GM12878 (cell line): ENCODE measurements at regions not wholly inside any gene's neighbourhood (a gene's known extent, or its start where the extent isn't known, plus 50 kb on each side); places are given as distances from the start of the nearest gene placed in this dataset.

Experiments
- ATAC-seq: fragments of 200-7000 bp; cut with Tn5 transposase; 3 replicates; pipeline ENCODE4 v1.9.1; 2020; ENCODE audit warnings: mild to moderate bottlenecking, moderate library complexity
- BruUV-seq: library from RNA; stranded (reverse); fragments of 400-500 nt; replicated peaks from 2 replicates; lab custom pipeline; 2021; lab: Mats Ljungman, UMichigan
- CTCF ChIA-PET: fragments of 300-600 bp; sonication (Branson Sonifier 250); formaldehyde crosslinking; extraction: SDS; loops from one replicate; lab custom pipeline; 2021; ENCODE audit warnings: inconsistent platforms; lab: Yijun Ruan, JAX
- POLR2A ChIA-PET: fragments of 350-600 bp; formaldehyde crosslinking; extraction: SDS; loops from one replicate; lab custom pipeline; 2021; ENCODE audit warnings: inconsistent platforms; lab: Charles Lee
- RAD21 ChIA-PET: fragments of 300-600 bp; sonication (Branson Sonifier 250); formaldehyde crosslinking; loops from one replicate; lab custom pipeline; 2023; ENCODE audit warnings: antibody characterized with exemption; ENCODE audit not compliant: unreplicated experiment; lab: Charles Lee
- SMC1A ChIA-PET: fragments of 300-600 bp; sonication (Branson Sonifier 250); formaldehyde crosslinking; loops from one replicate; lab custom pipeline; 2023; ENCODE audit not compliant: unreplicated experiment, uncharacterized antibody; lab: Charles Lee
- DNase-seq: peaks from one replicate; pipeline ENCODE4 v3.0.0-alpha.2; 2011; ENCODE audit warnings: low read depth, low spot score
- FAIRE-seq: peaks from 3 replicates; lab custom pipeline; 2011; peaks lifted over from hg19 to GRCh38; lab: Jason Lieb, UNC
- H2AFZ ChIP-seq: 2 replicates; pipeline ENCODE4 v1.6.0; 2011; ENCODE audit warnings: low read depth, low read length, control low read depth; ENCODE audit not compliant: control insufficient read depth
- H3K27ac ChIP-seq: 2 replicates; pipeline ENCODE4 v1.5.1; 2011; ENCODE audit warnings: control low read depth; ENCODE audit not compliant: control insufficient read depth, insufficient read depth
- H3K27me3 ChIP-seq, 2 experiments: replicated peaks in 1 of 2; 2 replicates each; pipeline versions ENCODE4 v1.6.0 to v1.6.1; 2011; ENCODE audit warnings: low read length in 1 of 2; ENCODE audit not compliant: control insufficient read depth in 2 of 2, insufficient read depth in 2 of 2
- H3K36me3 ChIP-seq, 2 experiments: 2 replicates each; pipeline ENCODE4 v1.5.1; 2011; ENCODE audit warnings: low read length in 1 of 2; ENCODE audit not compliant: control insufficient read depth in 2 of 2, insufficient read depth in 2 of 2
- H3K4me1 ChIP-seq: 2 replicates; pipeline ENCODE4 v1.6.1; 2011; ENCODE audit warnings: mild to moderate bottlenecking, low read length, moderate library complexity, mixed read lengths; ENCODE audit not compliant: control insufficient read depth, insufficient read depth
- H3K4me2 ChIP-seq: 2 replicates; pipeline ENCODE4 v1.6.0; 2011; ENCODE audit warnings: control low read depth; ENCODE audit not compliant: control insufficient read depth, insufficient read depth
- H3K4me3 ChIP-seq: fragments of 200-600 bp; sonication (generic); 2 replicates; pipeline ENCODE4 v1.5.1; 2016
- H3K79me2 ChIP-seq: 2 replicates; pipeline ENCODE4 v1.6.0; 2011; ENCODE audit warnings: low read length; ENCODE audit not compliant: control insufficient read depth, insufficient read depth
- H3K9ac ChIP-seq: 2 replicates; pipeline ENCODE4 v1.8.0; 2011; ENCODE audit warnings: low read length, control low read depth, mixed read lengths; ENCODE audit not compliant: control insufficient read depth, insufficient read depth
- H3K9me3 ChIP-seq: replicated peaks from 3 replicates; pipeline ENCODE4 v1.5.1; 2011; ENCODE audit warnings: mild to moderate bottlenecking, low read length; ENCODE audit not compliant: control insufficient read depth, insufficient read depth
- H4K20me1 ChIP-seq: 2 replicates; pipeline ENCODE4 v1.6.0; 2011; ENCODE audit not compliant: control insufficient read depth, insufficient read depth
- CBX3 ChIP-seq: fragments of 200-600 bp; sonication (generic); IDR thresholded peaks from 2 replicates; pipeline ENCODE4 v1.6.1; 2016; ENCODE audit warnings: low read depth, borderline replicate concordance
- CBX5 ChIP-seq: sonication (generic); IDR thresholded peaks from 2 replicates; pipeline ENCODE4 v1.6.1; 2016; ENCODE audit warnings: low read depth, moderate library complexity, mild to moderate bottlenecking, inconsistent platforms
- CHD1 ChIP-seq: IDR thresholded peaks from 2 replicates; pipeline ENCODE4 v1.6.1; 2012; ENCODE audit warnings: low read depth, low read length, improper control_type of control experiment
- EGR1 ChIP-seq, 2 experiments: IDR thresholded peaks; 1 replicate in 1 of 2; 2 replicates in 1 of 2; pipeline ENCODE4 v1.6.1; 2011 to 2012; ENCODE audit warnings: low read depth in 2 of 2, low read length in 2 of 2, borderline replicate concordance in 1 of 2, mild to moderate bottlenecking in 1 of 2, moderate library complexity in 1 of 2
- NFYA ChIP-seq: IDR thresholded peaks from 2 replicates; pipeline ENCODE4 v1.6.1; 2011; ENCODE audit warnings: low read depth, mild to moderate bottlenecking, low read length, improper control_type of control experiment, borderline replicate concordance
- POLR2A ChIP-seq: IDR thresholded peaks from 2 replicates; pipeline ENCODE4 v1.6.1; 2011; ENCODE audit warnings: low read depth, mild to moderate bottlenecking, low read length
- RAD21 ChIP-seq: IDR thresholded peaks from 2 replicates; pipeline ENCODE4 v1.6.1; 2011; ENCODE audit warnings: mild to moderate bottlenecking, low read depth, low read length, moderate library complexity; ENCODE audit not compliant: insufficient read depth
- RFX5 ChIP-seq: IDR thresholded peaks from 2 replicates; pipeline ENCODE4 v1.6.1; 2011; ENCODE audit warnings: low read depth, low read length, improper control_type of control experiment
- SMC3 ChIP-seq: IDR thresholded peaks from 2 replicates; pipeline ENCODE4 v1.6.1; 2011; ENCODE audit warnings: low read length, improper control_type of control experiment, borderline replicate concordance
- SREBF2 ChIP-seq: IDR thresholded peaks from 2 replicates; pipeline ENCODE4 v1.6.1; 2012; ENCODE audit warnings: mild to moderate bottlenecking, low read length
- SUZ12 ChIP-seq: fragments of 200-600 bp; sonication (generic); IDR thresholded peaks from one replicate; pipeline ENCODE4 v1.6.1; 2018; ENCODE audit warnings: antibody characterized with exemption, mild to moderate bottlenecking; ENCODE audit not compliant: unreplicated experiment
- TCF7 ChIP-seq: IDR thresholded peaks from 2 replicates; pipeline ENCODE4 v1.6.1; 2014; ENCODE audit warnings: antibody characterized with exemption, borderline replicate concordance
- ZBTB4 ChIP-seq: fragments of 450-650 bp; formaldehyde crosslinking; IDR thresholded peaks from 2 replicates; pipeline ENCODE4 v1.4.0; 2022; ENCODE audit warnings: mild to moderate bottlenecking, moderate library complexity
- WGBS: methylation state at CpG from one replicate; pipeline ENCODE4 v1.1.6; 2016; ENCODE audit warnings: low lambda C conversion rate; ENCODE audit not compliant: insufficient replicate concordance, insufficient coverage; ENCODE audit errors: missing lambda C conversion rate; 5-methylcytosine and 5-hydroxymethylcytosine counted together
- in situ Hi-C: fragments of 300-500 bp; cut with MboI; formaldehyde crosslinking; loops from 9 replicates; pipeline ENCODE4 v1.14.3; 2018; ENCODE audit warnings: mixed read lengths
- intact Hi-C: fragments of 100-400 bp; cut with micrococcal nuclease; formaldehyde crosslinking; loops from one replicate; pipeline ENCODE4 v1.14.2; 2022; ENCODE audit not compliant: unreplicated experiment
- TF ChIP-seq, protein P1 (sequence below): IDR thresholded peaks from 2 replicates; pipeline ENCODE4 v1.6.1; 2011; ENCODE audit warnings: borderline replicate concordance, low read depth, mild to moderate bottlenecking, moderate library complexity, mixed read lengths, low read length; ENCODE audit not compliant: insufficient read depth; ENCODE audit errors: extremely low read length
- TF ChIP-seq, protein P2 (sequence below): IDR thresholded peaks from 2 replicates; pipeline ENCODE4 v1.6.1; 2012; ENCODE audit warnings: mild to moderate bottlenecking, low read depth, low read length

- no peak for TF ChIP-seq EGR1 (IDR thresholded peaks at IDR 0.05; ENCODE audit: borderline replicate concordance in 1 of 2, low read depth in 2 of 2, low read length in 2 of 2)
These were observed 267.2 kb downstream of the MED10 start (continued) for GRCh38 chr5:6111131-6111530.

DNA sequence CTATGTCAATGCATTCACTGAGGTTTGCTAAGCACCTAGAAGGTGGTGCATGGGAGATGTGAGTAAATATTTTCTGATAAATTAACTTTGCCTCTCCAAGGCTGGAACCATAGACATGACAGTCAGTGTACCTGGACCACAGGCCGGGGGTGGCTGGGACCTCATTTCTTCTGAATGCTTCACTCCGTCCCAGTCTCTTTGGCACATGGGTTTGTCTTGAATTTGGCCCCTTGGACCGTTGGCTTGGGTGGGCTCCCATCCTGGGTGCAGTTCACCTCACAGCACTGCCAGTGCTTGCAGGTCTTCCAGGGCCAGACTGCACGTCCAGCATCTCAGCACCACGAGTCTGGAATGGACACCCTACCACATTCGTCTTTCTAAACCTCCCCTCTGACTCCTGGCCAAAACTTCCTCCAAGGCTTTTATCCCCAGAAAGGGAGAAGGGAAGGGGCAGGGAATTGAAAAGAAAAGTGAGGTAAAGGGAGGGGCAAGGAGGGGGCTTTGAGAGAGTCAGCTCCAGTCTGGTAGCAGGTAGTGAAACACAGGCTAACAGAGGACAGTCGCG, 267.8 kb downstream of the MED10 start:
- in situ Hi-C loops, result no loop called here
- BruUV-seq, result no TSS peak
- H3K4me2 ChIP-seq, result no peak overlapping the region
- H4K20me1 ChIP-seq, result no peaks in the 10 kb centered on the region
- no peak overlapping the region for H2AFZ ChIP-seq
- intact Hi-C loops, result loop anchor here (5.0 kb wide), 1 partner anchor 77 kb away; no protein-coding TSS in a partner anchor
- WGBS, result 74% methylated on average over 8 of the region's 8 CpGs
- no peak for FAIRE-seq
- no peak for ATAC-seq
- no peaks in the 10 kb centered on the region for H3K36me3 ChIP-seq
- no peaks in the 10 kb centered on the region for H3K4me1 ChIP-seq
- no peaks in the 10 kb centered on the region; the same call in 2 of the 3 replicates for H3K9me3 ChIP-seq
- ChIA-PET CTCF (no interaction called here), POLR2A (no interaction called here), RAD21 (no interaction called here), SMC1A (no interaction called here)
- no peak for DNase-seq
- no peak overlapping the region for H3K9ac ChIP-seq
- no peaks in the 10 kb centered on the region for H3K79me2 ChIP-seq
- H3K27me3 ChIP-seq, result no peaks in the 10 kb centered on the region
- no peak overlapping the region for H3K4me3 ChIP-seq
- no peak overlapping the region for H3K27ac ChIP-seq
- TF ChIP-seq SREBF2 (no peak), ZBTB4 (CRISPR knock-in tag) (no peak), POLR2A (no peak), TCF7 (no peak), SMC3 (no peak), CHD1 (no peak), NFYA (no peak), RFX5 (no peak), CBX3 (no peak), RAD21 (no peak), SUZ12 (no peak), CBX5 (no peak)
- TF ChIP-seq, protein P1, sequence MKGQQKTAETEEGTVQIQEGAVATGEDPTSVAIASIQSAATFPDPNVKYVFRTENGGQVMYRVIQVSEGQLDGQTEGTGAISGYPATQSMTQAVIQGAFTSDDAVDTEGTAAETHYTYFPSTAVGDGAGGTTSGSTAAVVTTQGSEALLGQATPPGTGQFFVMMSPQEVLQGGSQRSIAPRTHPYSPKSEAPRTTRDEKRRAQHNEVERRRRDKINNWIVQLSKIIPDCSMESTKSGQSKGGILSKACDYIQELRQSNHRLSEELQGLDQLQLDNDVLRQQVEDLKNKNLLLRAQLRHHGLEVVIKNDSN, result no peak
- TF ChIP-seq, protein P2, sequence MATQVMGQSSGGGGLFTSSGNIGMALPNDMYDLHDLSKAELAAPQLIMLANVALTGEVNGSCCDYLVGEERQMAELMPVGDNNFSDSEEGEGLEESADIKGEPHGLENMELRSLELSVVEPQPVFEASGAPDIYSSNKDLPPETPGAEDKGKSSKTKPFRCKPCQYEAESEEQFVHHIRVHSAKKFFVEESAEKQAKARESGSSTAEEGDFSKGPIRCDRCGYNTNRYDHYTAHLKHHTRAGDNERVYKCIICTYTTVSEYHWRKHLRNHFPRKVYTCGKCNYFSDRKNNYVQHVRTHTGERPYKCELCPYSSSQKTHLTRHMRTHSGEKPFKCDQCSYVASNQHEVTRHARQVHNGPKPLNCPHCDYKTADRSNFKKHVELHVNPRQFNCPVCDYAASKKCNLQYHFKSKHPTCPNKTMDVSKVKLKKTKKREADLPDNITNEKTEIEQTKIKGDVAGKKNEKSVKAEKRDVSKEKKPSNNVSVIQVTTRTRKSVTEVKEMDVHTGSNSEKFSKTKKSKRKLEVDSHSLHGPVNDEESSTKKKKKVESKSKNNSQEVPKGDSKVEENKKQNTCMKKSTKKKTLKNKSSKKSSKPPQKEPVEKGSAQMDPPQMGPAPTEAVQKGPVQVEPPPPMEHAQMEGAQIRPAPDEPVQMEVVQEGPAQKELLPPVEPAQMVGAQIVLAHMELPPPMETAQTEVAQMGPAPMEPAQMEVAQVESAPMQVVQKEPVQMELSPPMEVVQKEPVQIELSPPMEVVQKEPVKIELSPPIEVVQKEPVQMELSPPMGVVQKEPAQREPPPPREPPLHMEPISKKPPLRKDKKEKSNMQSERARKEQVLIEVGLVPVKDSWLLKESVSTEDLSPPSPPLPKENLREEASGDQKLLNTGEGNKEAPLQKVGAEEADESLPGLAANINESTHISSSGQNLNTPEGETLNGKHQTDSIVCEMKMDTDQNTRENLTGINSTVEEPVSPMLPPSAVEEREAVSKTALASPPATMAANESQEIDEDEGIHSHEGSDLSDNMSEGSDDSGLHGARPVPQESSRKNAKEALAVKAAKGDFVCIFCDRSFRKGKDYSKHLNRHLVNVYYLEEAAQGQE, result no peak
